HG03521 (cell line): ENCODE measurements at regions not wholly inside any gene's neighbourhood (a gene's known extent, or its start where the extent isn't known, plus 50 kb on each side); places are given as distances from the start of the nearest gene placed in this dataset.

Experiments used
- ATAC-seq: cut with Tn5 transposase; IDR thresholded peaks from one replicate; pipeline ENCODE4 v1.9.1; 2021; ENCODE audit warnings: mild to moderate bottlenecking, moderate library complexity; ENCODE audit not compliant: unreplicated experiment

GRCh38 chr1:4033713-4034112, 133.6 kb upstream of the C1orf174 start:
- no peak for ATAC-seq

DNA sequence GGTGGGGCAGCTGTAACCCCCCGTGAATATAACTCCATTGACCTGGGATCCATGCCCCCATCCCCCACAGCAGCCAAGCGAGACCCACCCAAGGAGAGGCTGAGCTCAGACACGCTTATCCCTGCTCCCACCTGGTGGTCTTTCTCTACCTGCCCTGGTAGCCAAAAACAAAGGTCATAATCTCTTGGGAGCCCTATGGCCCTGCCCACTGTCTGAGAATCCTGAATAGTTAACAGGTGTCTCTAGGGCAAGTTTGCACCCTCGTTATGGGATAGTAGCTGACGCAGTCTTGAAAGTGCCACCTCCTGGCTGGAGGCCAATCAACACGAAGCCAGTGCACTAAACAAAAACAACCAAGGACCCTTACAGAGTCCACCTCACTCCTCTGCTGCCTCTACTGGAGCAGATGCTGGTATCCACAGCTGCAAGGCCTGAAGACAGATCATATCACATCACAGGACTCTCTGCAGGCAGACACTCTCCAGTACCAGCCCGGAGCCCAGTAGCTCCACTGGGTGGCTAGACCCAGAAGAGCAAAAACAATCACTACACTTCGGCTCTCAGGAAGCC, 134.3 kb upstream of the C1orf174 start:
- no peak for ATAC-seq

GRCh38 chr1:4044967-4045366, 144.9 kb upstream of the C1orf174 start:
- ATAC-seq = no peak

DNA sequence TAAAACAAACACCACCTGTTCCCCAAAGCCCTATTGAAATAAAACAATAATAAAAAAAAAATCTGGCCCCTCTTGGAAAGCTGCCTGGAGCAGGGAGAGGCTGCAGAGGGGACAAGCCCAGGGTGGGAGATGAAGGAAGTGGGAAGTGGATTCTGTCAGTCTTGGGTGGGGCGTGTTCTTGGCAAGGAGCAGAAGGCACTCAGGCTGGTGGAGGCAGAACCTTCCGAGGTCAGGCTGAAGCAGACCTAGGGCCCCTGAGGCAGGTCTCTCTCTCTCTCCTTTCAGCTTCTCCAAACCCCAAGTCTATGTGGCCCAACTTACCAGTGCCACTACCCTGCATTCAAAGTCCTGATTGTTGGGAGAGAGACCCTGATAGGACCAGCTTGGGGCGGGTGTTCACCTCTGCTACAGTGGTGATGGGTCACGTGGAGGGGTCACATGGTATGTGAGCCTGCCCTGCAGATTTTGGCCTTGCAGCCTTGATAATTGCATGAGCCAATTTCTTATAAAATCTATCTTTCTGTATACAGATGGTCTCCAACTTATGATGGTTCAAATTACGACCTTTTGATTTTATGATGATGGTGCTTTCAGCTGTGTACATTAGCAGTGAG, 145.4 kb upstream of the C1orf174 start:
- no peak for ATAC-seq

DNA sequence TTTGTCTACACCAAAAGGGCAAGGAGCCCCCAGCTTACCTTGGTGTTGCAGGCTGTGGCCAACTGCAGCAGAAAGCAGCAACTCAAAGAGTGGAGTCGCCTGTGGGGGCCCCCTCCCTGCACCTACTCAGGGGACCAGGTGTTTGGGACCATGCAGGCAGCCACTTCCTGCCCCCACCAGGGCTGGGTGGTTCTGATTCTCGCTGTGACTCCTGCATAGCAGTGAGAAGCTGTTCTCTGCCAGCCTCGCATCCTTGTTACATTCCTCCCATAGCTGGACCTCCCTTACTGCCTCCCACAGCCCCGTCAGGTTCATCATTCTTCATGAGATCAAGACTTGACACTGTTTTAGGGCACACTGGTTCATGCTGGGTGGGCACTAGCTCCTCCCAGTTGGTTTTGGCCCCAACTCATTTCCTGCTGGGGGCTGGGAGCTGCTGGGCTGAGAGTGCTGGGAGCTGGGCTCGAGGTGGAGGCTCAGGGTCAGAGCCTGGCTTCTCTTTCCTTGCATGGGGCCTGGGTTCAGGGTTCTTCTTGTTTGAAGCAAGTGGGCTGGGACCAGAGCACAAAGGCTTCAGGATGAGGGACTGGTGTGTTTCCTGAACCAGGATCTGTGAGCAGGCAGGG, 146.9 kb upstream of the C1orf174 start:
- no peak for ATAC-seq

- ATAC-seq = no peak
Measured at GRCh38 chr1:4047666-4048065, 147.6 kb upstream of the C1orf174 start.

GRCh38 chr1:4048076-4048475, 148.0 kb upstream of the C1orf174 start:
- no peak for ATAC-seq

DNA sequence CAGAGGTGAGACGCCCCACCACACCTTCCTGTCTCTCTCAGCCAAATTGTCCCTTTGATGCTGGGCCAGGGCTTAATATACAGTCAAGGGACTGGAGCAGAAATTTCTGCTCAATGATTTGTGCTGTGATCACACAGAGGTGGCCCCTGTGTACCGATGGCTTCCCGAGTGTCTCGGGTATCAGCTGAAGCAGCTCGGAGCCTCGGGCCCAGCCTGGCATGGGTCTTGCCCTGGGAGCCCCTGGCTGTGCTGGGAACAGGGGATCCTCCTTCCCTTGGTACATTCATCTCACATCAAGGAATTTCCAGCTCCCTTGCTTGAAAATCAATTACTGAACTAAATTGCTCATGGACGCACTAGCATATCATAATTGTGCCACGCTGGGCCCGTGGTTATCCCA, 148.8 kb upstream of the C1orf174 start:
- no peak for ATAC-seq

GRCh38 chr1:4050998-4051397, 150.9 kb upstream of the C1orf174 start:
- ATAC-seq = no peak

DNA sequence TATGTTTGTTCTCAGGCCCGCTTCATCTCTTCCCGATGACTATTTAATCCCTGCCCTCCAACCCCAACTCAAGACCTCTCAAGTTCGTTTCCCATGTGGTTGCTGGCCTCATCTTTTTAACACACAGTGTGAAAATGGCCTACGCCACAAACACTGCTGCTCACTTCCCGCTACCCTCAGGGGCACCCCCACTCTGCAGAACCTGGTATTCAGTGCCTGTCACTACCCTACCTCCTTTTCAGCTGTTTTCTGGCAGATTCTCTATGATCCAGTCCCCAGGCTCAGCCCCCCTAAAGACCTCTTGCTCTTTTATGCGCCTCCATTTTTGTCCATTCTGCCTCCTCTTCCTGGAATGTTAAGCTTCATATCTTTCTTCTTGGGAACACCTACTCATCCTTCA, 152.6 kb upstream of the C1orf174 start:
- ATAC-seq = no peak

DNA sequence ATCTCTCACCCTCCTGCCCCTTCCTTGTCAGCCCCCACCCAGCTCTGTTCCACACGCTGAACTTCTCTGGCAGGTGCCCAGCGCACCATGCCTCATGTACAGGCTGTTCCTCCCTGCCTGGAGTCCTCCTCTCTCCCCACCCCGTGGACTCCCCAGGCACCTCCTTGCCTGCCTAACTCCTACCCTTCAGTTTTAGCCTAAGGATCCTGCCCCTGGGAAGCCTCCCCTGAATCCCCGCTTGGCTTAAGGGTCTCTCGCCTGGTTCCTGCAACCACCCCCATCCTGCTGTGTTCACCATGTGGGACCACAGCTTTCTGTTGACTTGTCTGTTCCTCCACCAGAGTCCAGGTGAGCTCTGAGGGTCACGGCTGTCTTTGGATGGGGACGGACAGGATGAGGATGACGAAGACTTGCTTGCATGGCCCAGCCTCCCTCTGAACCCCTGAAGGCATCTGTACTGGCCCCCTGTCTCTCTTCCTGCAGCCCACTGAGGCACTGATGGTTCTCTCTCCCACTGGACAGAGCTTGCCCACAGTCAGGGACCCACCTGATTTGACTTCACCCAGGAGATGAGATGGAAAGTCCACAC, 153.2 kb upstream of the C1orf174 start:
- ATAC-seq = no peak

GRCh38 chr1:4053774-4054173, 153.7 kb upstream of the C1orf174 start:
- no peak for ATAC-seq

- no peak for ATAC-seq
Measured at GRCh38 chr1:4055294-4055967, 155.4 kb upstream of the C1orf174 start.

- ATAC-seq = no peak
Measured at GRCh38 chr1:4056422-4056821, 156.3 kb upstream of the C1orf174 start.

GRCh38 chr1:4056989-4057388, 156.9 kb upstream of the C1orf174 start:
- ATAC-seq = no peak

DNA sequence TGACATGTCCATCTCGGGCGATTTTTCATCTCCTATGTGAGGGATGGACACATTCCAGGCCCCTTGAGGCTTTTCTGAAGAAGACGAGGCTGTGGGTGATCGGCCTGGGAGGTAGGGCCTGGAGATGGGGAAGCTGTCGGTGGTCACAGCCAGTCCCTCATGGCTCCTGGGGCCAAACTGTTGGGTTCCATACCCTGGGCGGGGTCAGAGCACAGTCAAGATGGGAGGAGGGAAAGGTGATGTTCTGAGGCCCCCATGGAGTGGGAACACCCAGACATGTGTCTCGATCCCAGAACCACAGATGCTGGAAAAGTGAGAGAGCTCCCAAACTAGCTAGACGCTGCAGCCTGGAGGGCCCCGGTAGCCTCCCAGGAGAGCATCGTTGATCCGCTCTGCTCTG, 157.5 kb upstream of the C1orf174 start:
- ATAC-seq = no peak

- ATAC-seq = no peak
Measured at GRCh38 chr1:4058122-4058521, 158.1 kb upstream of the C1orf174 start.

- no peak for ATAC-seq
Measured at GRCh38 chr1:4058706-4059105, 158.6 kb upstream of the C1orf174 start.

- ATAC-seq = no peak
Measured at GRCh38 chr1:4059270-4059669, 159.2 kb upstream of the C1orf174 start.

GRCh38 chr1:4060850-4061249, 160.8 kb upstream of the C1orf174 start:
- no peak for ATAC-seq

GRCh38 chr1:4061521-4062031, 161.5 kb upstream of the C1orf174 start:
- ATAC-seq = no peak

DNA sequence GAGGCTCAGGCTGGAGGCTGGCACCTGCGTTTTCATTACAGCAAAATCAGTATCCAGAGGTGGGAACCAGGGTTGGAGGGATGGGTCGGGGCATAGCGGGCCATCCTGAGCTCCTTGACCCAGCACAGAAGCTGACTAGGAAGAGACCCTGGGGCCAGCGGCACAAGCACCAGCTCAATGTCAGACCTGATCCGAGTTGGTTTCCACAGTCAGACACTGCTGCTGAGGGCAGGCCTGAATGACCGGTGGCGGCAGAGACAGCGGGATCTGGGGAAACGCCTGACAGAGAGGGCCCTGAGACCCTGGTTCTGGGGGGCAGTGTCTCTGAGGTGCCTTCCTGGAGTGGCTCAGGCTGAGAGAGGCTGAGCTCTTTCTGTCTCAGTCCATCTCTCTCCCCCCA, 162.0 kb upstream of the C1orf174 start:
- no peak for ATAC-seq
